ENCODE measurements at regions not wholly inside any gene's neighbourhood (a gene's known extent, or its start where the extent isn't known, plus 50 kb on each side); places are given as distances from the start of the nearest gene placed in this dataset.

GRCh38 chr6:159617444-159617843 lies 75.6 kb downstream of the SOD2 start:
- no peak for TF ChIP-seq REST (IDR thresholded peaks at IDR 0.05; ENCODE audit: insufficient read depth in 1 of 2, low read depth in 2 of 2, low read length in 2 of 2)
- no peak for TF ChIP-seq POLR2AphosphoS5 (IDR thresholded peaks at IDR 0.05; ENCODE audit: low read depth, low read length)
- TF ChIP-seq TAF1 (IDR thresholded peaks at IDR 0.05; ENCODE audit: borderline replicate concordance, insufficient read depth, low read length) = no peak
- TF ChIP-seq SIN3A (IDR thresholded peaks at IDR 0.05; ENCODE audit: borderline replicate concordance, insufficient read depth, low read length) = no peak
